Stimulated activated naive CD4-positive, alpha-beta T cell (primary cell): ENCODE measurements at regions not wholly inside any gene's neighbourhood (a gene's known extent, or its start where the extent isn't known, plus 50 kb on each side); places are given as distances from the start of the nearest gene placed in this dataset.

Source experiments
- DNase-seq, 6 experiments: peaks; one replicate each; lab custom pipeline; 2025; lab: John Stamatoyannopoulos, UW

DNA sequence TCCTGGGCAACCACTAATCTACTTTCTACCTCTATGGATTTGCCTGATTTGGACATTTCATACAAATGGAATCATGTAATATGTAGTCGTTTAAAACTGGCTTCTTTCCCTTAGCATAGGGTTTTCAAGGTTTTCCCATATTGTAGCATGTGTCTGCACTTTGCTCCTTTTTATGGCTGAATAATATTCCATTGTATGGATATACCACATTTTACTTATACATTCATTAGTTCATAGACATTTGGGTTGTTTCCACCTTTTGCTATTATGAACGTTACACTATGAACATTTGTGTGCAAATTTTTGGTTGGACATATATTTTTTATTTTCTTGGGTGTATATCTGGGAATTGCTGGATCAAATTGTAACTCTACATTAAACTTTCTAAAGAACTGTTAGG lies 600.4 kb upstream of the NOX3 start:
- DNase-seq, result no peak

DNA sequence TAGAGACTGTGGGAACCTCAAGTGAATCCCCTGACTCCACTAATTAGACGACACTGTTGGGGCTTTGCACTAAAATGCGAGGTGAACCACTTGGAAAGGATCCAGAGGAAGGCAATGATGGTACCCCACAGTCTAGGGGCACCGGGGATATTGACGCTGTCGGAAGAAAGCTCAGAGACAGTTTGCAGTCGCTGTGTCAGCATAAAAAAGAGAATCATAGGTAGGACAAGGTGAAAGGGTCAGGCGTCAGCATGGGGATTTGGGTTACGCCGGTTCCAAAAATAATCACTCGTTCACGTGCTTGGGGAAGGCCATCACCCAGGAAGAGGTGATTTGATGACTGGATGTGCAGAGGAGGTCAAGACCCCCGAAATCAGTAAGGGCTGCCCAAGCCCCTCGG lies 598.0 kb upstream of the NOX3 start:
- no peak for DNase-seq

DNA sequence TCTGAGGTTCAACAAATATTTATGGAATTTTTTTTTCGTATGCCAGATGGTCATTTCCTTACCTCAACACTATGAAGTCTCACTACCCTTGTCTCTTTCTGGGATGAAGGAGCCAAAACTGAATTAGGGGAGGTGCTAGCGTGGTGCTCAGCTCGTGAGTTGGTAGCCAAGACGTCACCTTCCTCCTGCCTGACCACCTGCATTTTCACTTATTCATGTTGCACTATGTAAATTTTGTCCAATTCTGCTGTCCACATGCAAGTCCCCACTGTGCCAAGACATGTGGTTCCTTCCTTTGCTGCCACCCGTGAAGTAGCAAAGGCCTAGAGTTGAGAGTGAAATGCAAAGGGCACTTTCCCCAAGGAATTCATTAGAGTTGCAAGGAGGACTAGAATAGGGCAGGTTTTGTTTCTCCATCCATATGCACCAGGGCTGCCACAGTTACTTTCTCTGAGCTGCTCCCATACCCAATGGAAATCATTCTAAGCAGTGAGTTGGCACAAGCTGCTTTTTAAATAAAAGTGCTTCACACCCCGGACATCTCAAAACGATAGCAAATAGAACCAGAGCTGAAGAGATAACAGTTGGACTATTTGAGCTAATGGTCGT lies 591.3 kb upstream of the NOX3 start:
- no peak for DNase-seq

DNA sequence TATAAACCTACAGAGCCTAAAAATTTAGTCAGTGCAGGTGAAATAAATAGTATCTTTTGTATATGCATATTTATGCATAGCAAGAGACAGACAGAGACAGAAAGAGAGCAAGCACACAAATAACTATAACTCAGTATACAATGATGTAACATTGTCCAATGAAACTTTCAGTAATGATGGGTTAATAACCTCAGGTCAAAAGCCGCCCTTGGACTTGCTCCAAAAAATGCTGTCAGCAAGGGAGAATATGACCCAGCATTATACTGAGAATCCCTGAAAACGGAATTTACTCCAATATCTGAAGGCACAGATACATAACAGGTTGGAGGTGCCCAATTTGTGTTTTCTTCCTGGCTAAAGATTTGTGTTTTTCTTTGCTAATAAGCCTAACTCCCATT lies 590.6 kb upstream of the NOX3 start:
- DNase-seq, result no peak

DNA sequence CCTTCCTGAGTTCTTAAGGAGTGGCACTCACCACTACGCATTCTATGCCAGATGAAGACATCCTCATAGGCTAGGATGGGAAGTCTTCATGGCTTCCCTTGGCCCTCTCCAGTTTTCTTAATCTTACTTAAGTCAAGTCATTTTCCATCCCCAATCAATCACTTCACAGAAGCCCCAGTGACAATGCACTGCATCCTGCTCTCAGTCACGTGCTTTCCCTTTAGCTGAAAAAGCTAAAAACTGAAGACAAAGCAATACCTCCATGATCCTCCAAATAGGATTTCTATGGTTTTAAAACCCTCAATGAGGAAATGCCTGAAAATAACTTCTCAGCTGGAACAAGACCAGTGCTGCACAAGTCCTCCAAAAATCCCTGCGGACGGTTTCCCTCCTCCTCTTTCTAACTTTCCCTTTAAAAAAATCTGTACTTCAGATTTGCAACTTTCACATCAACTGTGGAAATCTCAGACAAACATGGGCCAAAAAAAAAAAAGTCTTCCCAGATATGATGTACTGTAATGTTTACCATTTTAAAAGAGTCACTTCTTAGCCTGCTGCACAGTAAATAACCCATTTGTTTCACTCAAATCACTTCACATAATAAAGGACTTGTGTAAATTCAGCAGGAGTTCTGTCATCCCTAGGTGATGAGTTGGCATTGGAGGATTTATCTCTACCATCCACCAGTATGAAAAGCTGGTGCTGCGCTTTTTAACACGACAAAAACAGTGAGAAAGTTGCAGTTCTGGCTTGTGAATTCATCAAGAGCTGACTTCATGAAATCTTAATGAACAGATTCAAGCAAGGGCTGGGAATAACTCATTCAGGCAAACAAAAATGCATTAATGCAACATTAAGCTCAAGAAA lies 590.0 kb upstream of the NOX3 start:
- DNase-seq, result no peak

DNA sequence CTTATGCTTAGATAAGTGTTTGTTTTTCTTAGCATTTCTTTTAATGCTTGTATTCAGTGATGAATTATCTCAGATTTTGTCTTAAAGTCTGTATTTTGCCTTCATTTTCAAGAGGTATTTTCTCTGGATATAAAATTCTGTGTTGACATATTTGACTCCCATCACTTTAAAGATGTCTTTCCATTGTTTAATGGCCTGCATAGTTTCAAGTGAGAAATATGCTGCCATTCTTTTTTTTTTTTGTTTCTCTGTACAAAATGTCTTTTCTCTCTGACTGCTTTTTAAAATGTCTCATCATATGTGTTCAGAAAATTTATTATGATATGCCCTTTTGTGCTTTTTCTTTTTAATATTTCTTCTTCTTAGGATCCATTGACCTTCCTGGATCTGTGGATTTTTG lies 578.0 kb upstream of the NOX3 start:
- no peak for DNase-seq

DNA sequence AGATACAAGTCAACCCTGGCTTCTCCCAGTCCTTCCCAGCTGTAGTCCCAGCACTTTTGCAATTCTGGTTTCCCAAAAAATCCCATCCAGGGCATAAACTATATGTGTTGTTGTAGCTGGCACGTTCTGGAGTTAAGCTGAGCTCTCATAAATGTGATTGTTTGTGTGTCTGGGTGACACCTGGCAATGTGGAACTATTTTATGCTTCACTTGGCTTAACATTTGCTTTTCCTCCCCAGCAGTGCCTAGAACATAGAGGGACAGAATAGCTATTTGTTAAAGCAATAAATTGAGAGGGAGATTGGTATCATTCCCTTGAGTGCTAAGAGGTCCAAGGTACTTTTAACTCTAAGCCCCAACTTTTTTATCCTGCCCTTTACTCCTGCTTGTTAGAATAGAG lies 575.9 kb upstream of the NOX3 start:
- no peak for DNase-seq

DNA sequence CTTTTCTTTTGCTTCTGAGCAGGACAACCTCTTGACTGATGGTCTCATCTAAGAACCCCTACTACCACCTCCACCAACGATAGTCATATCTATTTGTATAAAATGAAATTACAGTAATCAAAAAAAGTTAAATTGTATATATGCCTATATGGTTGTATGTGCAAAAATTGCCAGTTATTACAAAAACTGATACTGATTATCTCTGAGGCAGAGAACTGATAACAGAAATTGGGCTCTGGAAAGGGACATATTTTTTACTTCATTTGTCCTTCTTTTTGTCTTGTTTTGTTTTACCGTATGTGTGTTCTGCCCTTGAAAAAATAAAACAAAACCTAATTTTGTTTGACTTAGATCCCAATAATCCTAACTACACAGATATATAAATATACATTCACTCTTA lies 574.4 kb upstream of the NOX3 start:
- DNase-seq, result no peak

DNA sequence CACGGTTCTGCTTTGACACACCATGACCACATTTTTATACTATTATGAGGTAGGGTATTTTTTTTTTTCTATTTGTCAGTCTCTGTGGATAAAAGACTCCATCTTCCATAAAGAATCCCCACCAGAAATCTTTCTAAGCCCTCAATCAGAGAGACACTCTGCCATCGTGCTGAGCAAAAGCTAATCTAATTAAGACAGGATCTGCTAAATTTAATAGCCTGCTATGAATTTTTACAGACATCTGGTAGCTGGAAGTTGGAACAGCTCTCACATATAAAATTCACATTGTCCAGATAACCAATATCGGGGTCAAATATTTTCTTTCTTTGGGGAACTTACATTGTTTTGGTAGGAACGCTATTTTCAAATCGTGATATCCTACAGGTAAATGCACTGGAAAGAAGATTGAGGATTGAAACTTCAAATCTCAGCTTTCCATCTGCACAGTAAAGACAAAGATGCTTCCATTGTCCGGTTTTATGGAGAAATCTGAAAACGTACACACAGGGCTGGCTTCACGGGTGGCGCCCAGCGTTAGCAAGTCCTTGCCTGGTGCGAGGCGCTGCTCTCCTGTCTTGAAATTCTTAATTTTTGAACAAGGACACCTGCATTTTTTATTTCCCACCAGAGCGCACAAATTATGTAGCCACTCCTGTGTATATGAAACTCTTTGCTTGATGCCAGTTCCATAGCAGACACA lies 573.8 kb upstream of the NOX3 start:
- no peak for DNase-seq

DNA sequence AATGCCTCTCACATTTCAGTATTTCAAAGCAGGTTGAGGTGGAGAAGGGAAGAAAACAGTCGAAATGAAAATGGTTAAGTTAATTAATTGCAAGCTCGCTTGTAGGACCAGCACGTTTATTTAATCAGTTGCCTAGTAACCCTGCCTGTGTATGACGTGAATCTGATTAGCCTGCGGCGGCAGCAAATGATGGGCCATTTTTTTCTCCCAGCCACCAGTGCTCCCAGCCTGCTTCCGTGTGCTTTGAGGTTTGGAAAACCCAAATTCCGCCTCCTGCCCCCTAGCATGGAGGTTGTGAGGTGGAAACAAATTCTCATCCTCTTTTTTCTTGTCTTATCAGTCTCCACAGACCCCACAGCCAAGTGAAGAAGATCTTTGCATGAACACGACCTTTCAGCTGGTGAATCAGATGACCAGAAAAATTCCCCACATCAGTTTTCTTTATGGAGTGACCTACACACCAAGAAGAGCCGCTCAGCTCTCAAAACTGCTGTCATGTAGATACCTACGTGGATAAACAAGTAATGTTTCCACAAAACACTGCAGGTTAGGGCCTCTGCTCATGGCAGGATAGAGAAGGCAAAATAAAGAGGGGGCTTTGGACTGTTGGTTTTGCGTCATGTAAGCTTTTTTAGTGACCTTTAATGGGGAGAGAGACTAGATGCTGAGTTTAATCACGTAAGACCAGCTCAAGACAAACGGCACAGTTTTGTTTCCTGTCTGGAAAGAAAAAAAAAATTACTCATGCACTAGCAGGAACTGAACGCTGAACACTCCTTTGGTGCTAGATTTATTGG lies 572.9 kb upstream of the NOX3 start:
- DNase-seq, result peak in 1 of 6 experiments; percentile 46

DNA sequence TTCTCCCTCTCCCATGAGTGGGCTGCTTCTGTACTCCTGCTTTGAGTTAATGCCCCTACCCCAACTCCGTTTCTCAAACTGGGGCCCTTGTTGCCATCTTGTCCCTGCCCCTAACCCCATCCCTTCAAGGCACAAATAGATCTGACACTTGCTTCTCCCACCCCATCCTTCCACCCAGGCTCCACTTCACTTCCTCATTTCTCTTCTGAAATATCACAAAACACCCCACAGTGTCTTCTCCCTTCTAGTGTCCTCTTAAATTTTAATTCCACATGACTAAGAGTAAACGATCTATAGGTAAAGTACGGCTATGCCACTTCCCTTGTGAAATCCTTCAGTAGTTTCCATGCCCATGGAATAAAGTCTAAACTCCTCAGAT lies 571.6 kb upstream of the NOX3 start:
- DNase-seq, result no peak

DNA sequence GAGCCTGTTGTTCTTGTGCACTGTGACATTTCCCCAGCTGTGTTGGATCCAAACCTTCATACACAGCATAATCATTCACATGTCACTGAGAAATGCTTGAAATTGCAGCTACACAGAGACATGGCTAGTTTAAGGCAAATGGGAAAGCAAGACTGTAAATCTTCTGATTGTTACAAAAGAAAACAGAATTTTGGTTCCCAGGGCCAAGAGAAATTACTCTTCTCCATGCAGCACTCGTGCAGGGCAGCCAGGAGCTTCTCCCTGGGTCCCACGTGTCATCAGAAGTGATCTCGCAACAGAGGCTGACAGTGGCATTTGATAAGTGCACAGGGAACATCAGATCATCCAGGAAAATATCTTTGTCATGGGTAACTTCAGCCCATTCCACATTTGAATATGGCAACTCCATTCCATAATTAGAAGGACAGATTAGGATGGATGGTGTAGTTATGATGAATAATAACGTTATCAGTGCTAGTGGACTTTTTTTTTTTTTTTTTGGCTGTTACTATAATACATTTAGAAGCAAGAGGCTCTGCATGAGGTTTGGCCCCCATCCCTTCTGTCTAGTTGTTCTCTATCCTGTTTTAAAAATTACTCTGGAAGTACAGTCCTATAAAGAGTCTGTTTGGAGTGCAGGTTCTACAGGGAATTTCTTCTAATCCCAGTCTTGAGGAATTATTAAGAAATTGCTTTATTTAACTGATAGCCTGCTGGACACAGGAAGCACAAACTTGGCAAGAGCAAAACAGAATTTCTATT lies 571.0 kb upstream of the NOX3 start:
- DNase-seq, result no peak

DNA sequence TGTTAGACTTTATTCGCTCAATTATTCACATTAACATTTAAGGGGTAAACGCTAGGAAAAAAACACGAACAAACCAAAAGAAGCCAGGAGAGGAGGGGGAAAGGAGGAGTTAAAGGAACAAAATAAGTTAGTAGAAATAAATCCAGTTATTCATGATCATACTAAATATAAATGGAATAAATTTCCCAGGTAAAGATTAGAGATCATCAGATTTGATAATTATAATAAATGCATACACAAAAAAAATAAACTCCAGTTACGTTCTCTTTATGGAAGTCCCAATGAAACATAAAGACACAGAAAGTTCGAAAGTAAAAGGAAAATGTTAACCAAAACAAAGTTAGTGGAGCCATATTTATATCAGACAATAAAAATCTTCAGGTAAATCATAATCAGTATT lies 568.7 kb upstream of the NOX3 start:
- no peak for DNase-seq

DNA sequence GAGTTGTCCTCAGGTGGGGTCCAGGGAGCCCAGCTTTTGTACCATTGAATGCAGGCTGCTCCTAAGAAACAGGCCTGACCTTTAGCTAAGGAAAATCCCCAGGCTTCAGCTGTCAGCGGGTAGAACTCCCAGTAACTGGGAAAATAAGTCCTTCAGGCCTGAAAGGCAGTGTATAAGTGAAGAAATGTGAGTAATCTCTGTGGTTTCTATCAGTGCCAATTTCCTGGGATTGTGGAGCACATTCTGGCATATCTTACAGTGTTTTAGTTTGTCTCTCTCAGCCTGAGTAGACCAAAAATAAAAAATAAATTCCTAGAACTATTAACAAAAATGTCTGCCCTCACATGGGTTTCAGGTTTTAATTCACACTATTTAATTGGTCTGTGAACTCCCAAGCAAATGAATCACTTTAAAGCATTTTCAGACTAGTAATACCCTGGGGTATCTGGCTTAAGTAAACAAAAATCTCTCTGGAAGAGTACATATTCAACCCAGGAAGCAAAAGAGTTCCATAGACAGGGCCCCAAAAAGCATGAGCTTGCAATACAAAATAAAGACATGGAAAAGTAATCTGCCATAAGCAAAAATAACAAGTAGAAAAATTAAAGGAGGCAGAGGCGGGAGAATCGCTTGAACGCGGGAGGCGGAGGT lies 566.2 kb upstream of the NOX3 start:
- no peak for DNase-seq

DNA sequence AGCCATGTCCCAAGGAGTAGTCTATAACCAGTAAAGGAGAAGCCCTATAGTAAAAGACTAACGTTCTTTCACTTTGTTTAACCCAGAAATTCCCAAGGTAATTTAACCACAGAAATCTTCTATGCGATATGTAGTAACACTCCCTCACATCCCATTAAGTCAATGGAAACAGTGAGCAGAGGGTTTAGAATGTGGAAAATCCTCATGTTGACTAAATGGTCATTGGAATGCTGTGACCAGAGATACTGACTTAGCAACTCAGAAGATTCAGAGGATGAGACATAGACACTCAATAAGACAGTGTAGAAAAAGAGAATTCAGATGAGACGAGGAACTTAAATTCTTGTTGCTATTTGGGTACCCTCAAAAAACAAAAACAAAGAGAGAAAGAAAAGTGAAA lies 562.2 kb upstream of the NOX3 start:
- no peak for DNase-seq

DNA sequence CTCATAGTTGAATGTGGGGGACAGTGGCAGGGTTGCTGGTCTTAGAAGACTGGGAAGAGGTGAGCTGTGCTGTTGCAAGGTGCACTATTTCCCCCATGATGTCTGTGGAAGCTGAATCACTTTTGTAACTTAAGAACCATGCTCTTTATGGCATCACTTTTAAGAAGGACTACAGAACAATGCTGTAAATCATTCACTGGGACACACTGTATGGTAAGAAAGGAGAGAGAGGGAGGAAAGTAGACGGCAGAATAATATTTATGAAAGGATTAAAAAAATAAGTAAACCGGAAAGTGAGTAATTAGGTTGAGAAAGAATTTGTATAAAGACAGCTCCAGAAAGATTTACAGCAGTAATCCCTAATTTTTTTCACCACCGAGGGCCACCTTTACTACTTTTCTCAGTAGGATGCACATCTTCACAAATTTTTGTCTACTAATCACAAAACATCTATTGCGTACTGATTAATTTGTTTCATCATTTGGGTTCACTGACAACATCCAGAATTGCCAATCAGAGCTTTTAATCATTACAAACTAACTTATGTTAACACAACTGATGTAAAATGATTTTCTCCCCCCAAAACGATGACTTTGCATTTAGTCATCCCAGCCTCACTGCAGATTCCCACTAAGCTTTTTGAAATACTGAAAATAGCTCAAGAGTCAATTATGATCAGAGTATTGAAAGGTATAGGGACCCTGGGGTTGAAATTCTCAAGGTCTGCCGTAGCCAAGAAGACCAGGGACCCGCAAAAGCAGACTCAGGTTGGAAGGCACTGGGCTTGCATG lies 560.7 kb upstream of the NOX3 start:
- DNase-seq, result no peak

DNA sequence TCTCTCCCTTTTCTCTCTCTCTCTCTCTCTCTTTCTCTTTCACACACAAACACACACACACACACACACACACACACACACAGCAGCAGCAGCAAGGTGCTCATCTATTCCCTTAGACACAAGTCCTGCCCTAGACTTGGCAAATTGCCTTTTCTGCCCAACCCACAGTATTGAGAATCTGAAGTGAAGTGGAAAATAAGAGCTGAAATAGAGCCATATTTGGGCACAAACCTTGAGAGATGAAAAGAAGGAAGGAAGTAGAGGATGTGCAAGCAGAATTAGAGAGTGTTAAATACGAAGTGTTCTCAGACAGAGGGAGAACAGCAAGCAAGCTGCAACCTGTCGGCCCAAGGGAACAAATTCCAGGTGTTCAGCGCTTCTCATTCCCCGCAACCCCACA lies 557.5 kb upstream of the NOX3 start:
- DNase-seq, result peak in 1 of 6 experiments; percentile 18

DNA sequence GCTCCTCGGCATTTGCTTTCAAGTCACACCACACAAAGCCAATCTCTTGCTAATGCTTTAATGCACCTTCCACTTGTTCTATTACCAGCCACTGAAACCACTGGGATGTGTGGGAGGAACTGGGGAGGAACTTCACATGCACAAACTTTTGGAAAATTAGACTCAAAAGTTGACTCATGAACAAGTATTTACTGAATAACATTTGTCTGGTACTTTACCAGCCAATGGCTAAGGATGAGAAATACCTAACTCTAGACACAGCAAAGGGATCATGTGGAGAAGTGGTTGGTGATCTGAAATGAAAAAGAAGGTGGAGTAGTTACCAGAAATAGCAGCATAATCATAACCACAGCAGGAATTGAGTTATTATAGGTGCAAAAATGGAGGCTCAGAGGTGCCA lies 554.0 kb upstream of the NOX3 start:
- no peak for DNase-seq

DNA sequence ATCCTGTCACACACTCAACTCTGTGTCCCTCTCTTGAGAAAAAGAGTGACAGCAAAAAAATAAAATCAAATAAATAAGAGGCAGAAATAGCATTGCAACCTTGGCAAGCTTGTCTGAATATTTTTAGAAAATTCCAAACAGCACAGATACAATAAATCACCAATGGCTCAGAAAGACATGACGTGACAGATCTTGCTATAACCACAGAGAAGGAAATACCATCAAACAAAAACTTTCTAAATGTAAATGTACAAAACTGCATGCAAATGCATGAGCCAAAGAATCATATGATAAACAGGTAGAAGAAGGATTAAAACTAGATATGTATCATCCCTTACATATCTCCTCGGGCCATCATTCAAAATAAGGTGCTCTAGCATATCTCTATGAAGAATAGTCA lies 549.2 kb upstream of the NOX3 start:
- DNase-seq, result no peak

DNA sequence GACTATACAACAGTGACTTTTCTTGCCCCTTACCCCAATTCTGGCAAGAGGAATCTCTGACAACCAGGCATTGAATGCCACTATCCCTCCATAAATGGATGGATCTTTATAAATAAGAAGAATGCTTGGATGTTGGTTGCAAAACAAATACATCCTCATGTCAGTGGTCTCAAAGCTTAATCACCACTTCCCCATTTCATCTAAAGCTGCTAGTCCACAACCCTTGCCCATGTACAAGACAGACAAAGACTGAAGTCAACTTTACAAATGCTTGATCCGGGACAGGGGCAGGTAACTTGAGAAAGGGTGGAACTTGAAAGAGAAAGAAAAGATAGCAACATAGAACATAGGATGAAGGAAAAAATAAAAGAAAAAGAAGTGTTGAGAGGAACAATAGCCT lies 540.5 kb upstream of the NOX3 start:
- DNase-seq, result no peak
